ENCODE measurements at regions not wholly inside any gene's neighbourhood (a gene's known extent, or its start where the extent isn't known, plus 50 kb on each side); places are given as distances from the start of the nearest gene placed in this dataset.

DNA sequence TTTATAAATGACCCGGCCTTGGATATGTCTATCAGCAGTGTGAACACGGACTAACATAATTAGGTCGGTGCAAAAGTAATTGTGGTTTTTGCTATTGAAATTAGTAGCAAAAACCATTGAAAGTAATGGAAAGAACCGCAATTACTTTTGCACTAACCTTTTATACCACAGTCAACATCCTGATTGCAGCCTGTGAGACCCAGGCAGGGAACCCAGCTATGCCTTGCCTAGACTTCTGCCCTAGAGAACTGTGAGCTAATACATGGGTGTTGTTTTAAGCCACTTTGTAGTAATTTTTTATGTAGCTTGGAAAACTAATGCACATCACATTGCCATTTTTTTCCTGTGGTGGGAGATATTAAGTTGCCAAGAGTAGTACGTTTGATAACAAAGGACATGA lies 120.7 kb downstream of the SCG2 start:
- TF ChIP-seq GABPA (IDR thresholded peaks at IDR 0.05 in 1 of 2, conservative IDR thresholded peaks at IDR 0.05 in 1 of 2) (no peak), TAF1 (conservative IDR thresholded peaks at IDR 0.05) (no peak), YY1 (IDR thresholded peaks at IDR 0.05) (no peak), RAD21 (IDR thresholded peaks at IDR 0.05) (no peak)
- TF ChIP-seq, protein P1, sequence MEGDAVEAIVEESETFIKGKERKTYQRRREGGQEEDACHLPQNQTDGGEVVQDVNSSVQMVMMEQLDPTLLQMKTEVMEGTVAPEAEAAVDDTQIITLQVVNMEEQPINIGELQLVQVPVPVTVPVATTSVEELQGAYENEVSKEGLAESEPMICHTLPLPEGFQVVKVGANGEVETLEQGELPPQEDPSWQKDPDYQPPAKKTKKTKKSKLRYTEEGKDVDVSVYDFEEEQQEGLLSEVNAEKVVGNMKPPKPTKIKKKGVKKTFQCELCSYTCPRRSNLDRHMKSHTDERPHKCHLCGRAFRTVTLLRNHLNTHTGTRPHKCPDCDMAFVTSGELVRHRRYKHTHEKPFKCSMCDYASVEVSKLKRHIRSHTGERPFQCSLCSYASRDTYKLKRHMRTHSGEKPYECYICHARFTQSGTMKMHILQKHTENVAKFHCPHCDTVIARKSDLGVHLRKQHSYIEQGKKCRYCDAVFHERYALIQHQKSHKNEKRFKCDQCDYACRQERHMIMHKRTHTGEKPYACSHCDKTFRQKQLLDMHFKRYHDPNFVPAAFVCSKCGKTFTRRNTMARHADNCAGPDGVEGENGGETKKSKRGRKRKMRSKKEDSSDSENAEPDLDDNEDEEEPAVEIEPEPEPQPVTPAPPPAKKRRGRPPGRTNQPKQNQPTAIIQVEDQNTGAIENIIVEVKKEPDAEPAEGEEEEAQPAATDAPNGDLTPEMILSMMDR (IDR thresholded peaks at IDR 0.05; ENCODE audit: low read depth, low read length, missing input control), result no peak
- TF ChIP-seq, protein P2, sequence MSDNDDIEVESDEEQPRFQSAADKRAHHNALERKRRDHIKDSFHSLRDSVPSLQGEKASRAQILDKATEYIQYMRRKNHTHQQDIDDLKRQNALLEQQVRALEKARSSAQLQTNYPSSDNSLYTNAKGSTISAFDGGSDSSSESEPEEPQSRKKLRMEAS (IDR thresholded peaks at IDR 0.05), result no peak
- TF ChIP-seq, protein P3, sequence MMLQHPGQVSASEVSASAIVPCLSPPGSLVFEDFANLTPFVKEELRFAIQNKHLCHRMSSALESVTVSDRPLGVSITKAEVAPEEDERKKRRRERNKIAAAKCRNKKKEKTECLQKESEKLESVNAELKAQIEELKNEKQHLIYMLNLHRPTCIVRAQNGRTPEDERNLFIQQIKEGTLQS (IDR thresholded peaks at IDR 0.05), result no peak
- TF ChIP-seq, protein P4, sequence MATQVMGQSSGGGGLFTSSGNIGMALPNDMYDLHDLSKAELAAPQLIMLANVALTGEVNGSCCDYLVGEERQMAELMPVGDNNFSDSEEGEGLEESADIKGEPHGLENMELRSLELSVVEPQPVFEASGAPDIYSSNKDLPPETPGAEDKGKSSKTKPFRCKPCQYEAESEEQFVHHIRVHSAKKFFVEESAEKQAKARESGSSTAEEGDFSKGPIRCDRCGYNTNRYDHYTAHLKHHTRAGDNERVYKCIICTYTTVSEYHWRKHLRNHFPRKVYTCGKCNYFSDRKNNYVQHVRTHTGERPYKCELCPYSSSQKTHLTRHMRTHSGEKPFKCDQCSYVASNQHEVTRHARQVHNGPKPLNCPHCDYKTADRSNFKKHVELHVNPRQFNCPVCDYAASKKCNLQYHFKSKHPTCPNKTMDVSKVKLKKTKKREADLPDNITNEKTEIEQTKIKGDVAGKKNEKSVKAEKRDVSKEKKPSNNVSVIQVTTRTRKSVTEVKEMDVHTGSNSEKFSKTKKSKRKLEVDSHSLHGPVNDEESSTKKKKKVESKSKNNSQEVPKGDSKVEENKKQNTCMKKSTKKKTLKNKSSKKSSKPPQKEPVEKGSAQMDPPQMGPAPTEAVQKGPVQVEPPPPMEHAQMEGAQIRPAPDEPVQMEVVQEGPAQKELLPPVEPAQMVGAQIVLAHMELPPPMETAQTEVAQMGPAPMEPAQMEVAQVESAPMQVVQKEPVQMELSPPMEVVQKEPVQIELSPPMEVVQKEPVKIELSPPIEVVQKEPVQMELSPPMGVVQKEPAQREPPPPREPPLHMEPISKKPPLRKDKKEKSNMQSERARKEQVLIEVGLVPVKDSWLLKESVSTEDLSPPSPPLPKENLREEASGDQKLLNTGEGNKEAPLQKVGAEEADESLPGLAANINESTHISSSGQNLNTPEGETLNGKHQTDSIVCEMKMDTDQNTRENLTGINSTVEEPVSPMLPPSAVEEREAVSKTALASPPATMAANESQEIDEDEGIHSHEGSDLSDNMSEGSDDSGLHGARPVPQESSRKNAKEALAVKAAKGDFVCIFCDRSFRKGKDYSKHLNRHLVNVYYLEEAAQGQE (IDR thresholded peaks at IDR 0.05), result no peak

All from liver (tissue), 3 donors.